DMS153 treated with DMSO at 0.1 percent for 48 hours (cell line): ENCODE measurements at regions not wholly inside any gene's neighbourhood (a gene's known extent, or its start where the extent isn't known, plus 50 kb on each side); places are given as distances from the start of the nearest gene placed in this dataset.
A peak's percentile ranks its signal among the peaks of the same experiment; 100 is the strongest.

Source experiments
- DNase-seq: peaks from one replicate; lab custom pipeline; 2025; ENCODE audit not compliant: unreplicated experiment; lab: John Stamatoyannopoulos, UW

GRCh38 chr14:34350903-34351302 is 111.1 kb downstream of the SPTSSA start:
- DNase-seq: no peak

- no peak for DNase-seq
These were observed 113.4 kb downstream of the SPTSSA start for GRCh38 chr14:34348592-34348991.

- DNase-seq: no peak
These were observed 114.4 kb downstream of the SPTSSA start for GRCh38 chr14:34347683-34348082.

DNA sequence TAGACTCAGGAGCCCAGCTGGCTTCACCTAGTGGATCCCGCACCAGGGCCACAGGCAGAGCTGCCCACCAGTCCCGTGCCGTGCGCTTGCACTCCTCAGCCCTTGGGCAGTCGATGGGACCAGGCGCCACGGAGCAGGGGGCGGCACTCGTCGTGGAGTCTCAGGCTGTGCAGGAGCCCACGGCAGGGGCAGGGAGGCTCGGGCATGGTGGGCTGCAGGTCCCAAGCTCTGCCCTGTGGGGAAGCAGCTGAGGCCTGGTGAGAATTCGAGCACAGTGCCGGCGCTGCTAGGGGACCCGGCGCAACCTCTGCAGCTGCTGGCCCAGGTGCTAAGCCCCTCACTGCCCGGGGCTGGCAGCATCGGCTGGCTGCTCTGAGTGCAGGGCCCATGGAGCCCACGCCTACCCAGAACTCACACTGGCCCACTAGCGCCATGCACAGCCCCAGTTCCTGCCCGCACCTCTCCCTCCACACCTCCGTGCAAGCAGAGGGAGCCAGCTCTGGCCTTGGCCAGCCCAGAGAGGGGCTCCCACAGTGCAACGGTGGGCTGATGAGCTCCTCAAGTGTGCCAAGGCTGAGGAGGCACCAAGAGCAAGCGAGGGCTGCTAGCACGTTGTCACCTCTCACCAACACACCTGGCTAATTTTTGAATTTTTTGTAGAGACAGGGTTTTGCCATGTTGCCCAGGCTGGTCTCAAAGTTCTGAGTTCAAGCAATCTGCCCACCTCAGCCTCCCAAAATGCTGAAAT is 116.1 kb downstream of the SPTSSA start:
- no peak for DNase-seq

DNA sequence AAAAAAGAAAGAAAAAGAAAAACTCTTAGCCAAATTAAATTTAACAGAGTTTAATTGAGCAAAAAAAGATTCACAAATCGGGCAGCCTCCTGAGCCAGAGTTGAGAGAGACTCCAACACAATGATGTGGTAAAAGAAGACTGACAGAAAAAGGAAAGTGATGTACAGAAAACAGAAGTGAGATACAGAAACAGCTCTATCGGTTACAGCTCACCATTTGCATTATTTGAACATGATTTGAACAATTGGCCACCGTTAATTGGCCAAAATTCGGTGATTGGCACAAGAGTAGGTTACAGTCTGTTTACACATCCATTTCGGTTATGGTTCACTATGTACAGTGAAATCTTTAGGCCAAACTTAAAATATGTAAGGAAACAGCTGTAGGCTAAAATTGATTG is 117.7 kb downstream of the SPTSSA start:
- no peak for DNase-seq

DNA sequence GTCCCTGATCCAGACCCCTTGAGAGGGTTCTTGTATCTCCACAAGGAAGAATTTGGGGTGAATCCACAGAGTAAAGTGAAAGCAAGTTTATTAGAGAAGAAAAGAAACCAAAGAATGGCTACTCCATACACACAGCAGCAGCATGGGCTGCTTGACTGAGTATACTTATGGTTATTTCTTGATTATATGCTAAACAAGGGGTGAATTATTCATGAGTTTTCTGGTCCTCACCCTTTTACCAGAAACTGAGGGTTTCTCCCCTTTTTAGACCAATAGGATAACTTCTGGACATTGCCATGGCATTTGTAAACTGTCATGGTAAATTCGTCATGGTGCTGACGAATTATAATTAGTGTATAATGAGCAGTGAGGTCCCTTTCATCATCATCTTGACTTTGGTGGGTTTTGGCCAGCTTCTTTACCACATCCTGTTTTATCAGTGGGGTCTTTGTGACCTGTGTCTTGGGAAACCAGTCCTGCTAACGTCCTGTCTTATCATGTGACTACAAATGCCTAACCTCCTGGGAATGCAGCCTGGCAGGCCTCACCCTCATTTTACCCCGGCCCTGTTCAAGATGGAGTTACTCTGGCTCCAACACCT is 121.9 kb downstream of the SPTSSA start:
- no peak for DNase-seq

GRCh38 chr14:34338056-34338455 is 124.0 kb downstream of the SPTSSA start:
- no peak for DNase-seq

DNA sequence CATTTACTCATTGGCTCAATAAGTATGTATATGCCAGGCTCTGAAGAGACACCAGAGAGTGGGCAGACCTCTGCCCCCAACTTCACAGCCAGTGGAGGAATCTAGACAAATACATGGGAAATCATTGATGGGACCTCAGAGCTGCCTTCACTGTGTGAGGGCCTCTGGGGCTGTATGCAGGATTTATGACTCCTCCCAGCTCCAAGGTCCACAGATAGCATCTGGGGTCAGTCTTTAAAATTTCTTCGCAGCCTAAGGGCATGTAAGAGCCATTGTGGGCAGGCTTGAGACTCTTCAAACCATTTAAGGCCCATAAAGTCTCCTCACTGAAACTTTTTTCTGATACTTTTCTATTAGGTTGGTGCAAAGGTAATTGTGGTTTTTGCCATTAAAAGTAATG is 125.5 kb downstream of the SPTSSA start:
- no peak for DNase-seq

GRCh38 chr14:34335968-34336367 is 126.1 kb downstream of the SPTSSA start:
- no peak for DNase-seq

DNA sequence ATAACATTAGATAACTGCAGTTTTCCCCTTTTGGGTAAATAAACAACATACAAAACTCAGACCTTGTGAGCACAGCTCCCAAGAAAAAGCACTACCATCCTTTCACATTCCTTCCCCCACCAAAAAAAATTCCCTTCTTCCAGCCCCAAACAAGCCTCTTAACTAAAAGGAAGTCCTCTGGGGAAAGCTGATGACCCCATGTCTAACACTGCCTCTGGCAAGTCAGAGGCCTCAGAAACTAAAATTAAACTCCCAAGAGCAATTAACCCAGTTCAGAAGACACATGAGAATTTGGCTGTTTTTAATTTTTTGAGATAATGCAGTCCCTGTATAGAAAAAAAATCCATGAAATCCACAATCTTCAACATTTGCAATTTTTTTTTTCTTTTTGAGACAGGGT is 127.7 kb downstream of the SPTSSA start:
- DNase-seq: no peak

- DNase-seq: peak; percentile 57
These were observed 130.1 kb downstream of the SPTSSA start for GRCh38 chr14:34331728-34332623.

DNA sequence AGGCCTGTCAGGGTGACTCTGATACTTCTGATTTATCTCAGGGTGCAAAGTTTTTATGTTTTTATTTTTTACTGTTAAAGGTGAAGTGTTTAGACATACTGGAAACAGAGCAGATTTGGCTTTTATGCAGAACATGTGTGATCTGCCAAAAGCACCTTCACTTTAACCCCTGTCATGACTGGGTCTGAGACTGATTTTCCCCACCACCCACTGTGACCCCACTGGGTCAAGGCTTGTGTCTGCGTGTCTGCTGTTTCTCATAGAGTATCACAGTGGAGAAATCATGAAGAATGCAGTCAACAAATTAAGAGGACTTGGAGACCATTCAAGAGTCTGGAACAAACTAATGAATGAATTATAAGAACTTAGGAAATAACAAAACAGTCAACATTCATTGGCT is 131.2 kb downstream of the SPTSSA start:
- DNase-seq: no peak

- DNase-seq: no peak
These were observed 132.7 kb downstream of the SPTSSA start for GRCh38 chr14:34329301-34329700.

- DNase-seq: no peak
These were observed 133.9 kb downstream of the SPTSSA start for GRCh38 chr14:34328178-34328577.

DNA sequence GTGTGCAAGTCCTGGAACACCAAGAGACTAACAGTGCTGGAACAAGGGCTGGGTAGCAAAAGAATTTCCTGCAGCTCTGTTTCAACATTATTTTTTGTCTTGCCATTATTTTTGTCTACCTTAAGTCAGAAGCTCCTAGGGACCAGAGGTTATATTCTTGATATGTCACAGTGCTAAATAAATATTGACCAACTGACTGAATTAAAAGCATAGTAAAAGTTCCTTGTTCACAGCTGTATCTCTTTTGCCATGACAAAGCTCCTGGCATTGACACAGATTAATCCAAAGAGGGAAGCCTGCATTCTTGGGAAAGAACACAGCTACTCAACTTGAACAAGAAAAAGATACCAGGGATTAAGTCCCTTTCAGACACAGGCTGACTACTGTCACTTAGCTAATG is 136.5 kb downstream of the SPTSSA start:
- no peak for DNase-seq

DNA sequence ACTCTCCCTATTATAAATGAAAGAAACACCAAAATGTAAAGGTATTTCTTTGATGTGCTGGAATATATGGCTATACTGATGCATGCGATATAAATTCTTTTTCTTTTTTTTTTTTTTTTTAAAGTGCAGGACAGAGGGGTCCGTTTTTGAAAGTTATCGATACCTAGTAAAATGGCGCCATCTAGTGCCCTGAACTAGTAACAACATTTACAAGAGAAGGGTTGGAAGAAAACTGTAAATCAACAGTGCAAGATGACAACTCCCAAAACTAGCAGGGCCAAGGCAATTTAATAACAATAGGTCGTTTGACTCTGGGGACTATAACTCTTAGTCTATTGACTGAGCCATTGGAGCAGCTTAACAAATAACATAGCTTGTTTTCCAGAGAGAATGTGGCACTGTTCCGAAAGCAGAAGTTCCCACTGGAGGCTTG is 137.7 kb downstream of the SPTSSA start:
- peak; percentile 45 for DNase-seq

DNA sequence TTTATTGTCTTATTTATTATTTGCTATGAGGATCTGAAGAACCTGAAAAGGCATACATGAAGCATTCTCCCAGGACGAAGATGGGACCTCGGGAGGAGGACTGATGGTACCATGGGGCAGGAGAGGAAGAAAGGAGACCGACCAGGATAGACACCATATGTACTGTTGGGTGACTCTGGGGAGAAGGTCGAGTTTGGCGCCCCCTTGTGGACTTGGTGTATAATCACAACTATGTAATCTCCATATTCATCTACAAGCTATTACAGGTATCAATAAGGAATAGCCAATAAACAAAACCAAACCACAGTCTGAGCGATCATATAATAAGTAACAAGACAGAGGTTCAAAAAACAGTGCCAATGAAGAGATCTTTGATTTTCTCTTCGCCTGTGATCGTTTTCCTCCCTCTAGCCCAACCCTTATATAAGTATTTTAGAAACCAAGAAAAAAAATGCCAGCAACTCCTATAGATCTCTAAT is 139.1 kb downstream of the SPTSSA start:
- DNase-seq: peak; percentile 32

- no peak for DNase-seq
These were observed 142.9 kb downstream of the SPTSSA start for GRCh38 chr14:34319140-34319539.

- DNase-seq: no peak
These were observed 144.0 kb downstream of the SPTSSA start for GRCh38 chr14:34318014-34318413.

DNA sequence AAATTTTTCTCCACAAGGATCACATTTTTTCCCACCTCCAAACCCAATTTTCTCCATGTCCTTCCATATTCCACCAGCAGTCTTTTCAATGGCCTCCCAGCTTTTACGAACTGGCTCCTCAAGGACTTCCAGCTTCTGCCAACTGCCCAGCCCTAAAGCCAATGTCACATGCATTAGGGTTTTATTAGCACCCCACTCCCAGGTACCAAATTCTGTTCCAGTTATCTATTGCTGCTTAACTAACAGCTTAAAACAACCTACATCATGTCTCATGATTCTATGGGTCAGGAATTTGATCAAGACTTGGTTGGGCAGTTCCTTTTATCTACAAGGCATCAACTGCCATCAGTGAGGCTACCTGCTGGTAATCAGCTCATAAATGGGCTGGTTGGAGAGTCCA is 151.3 kb downstream of the SPTSSA start:
- no peak for DNase-seq

DNA sequence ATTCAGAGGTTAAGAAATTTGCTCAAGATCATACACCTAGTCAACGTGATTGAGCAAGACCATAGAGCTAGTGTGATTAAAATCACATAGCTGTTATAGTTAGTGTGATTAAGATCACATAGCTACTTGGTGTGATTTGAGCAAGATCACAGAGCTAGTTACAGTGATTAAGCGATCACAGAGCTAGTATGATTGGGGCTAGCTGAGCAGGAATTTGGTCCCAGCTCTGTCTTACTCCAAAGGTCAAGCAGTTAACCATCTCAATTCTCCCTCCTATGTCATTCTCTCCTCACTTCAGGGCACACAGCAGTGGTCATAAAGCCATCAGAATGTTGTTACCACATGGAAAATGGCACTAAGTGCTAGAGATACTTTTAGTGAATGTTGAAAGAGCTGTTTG is 158.2 kb downstream of the SPTSSA start:
- no peak for DNase-seq

DNA sequence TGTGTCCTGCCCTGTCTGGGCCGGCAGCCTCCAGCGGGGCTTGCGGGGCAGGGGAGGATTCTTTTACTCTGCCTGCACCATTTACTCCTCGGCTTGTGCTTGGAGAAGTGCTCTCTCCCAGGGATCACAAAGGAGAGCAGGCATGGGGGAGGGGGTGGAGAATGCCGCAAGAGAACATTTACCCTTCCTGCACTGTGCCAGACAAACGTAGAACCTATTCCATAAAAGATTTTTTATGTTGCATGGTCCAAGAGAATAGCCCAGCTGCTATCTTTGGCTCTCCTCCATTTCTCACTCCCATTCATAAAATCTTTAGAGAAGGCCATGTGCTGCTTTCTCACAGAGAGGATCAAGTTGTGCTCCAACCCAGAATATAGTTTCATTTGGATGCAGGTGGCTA is 159.4 kb downstream of the SPTSSA start:
- peak; percentile 56 for DNase-seq
